ENCODE measurements at regions not wholly inside any gene's neighbourhood (a gene's known extent, or its start where the extent isn't known, plus 50 kb on each side); places are given as distances from the start of the nearest gene placed in this dataset.

- H3K4me3 ChIP-seq (ENCODE audit: extremely low read depth in 1 of 4, insufficient read depth in 2 of 4, low read depth in 3 of 4, low read length in 4 of 4), result no peak overlapping the region
- H4K8ac ChIP-seq (ENCODE audit: extremely low read depth, insufficient read depth, low read length), result peak overlapping the region; percentile 51; the same call in 1 of the 2 replicates
- no peak overlapping the region for H3K23ac ChIP-seq (ENCODE audit: insufficient read length)
- no peaks in the 10 kb centered on the region for H3K23me2 ChIP-seq (ENCODE audit: low read depth, low read length)
- H2AK5ac ChIP-seq (ENCODE audit: low read depth, low read length), result peak overlapping the region; percentile 4; the same call in 1 of the 2 replicates
- H2BK20ac ChIP-seq (ENCODE audit: low read length), result no peak overlapping the region
- peaks cover 0 to 9% (median 5%) of the 10 kb centered on the region in 4 experiments; a peak in 5 of 7 replicates for H3K4me1 ChIP-seq (replicated peaks in 1 of 4; ENCODE audit: control insufficient read depth in 3 of 4, insufficient read depth in 4 of 4, low read length in 3 of 4)
- H3K36me3 ChIP-seq (ENCODE audit: control insufficient read depth in 2 of 4, insufficient read depth in 4 of 4, low read length in 3 of 4), result no peaks in the 10 kb centered on the region
- H3K27me3 ChIP-seq (replicated peaks in 1 of 4; ENCODE audit: control insufficient read depth in 3 of 4, extremely low read depth in 1 of 4, insufficient read depth in 3 of 4, low read length in 3 of 4), result no peaks in the 10 kb centered on the region
- no peaks in the 10 kb centered on the region for H3K9me3 ChIP-seq (ENCODE audit: insufficient read depth in 2 of 2, low read depth in 1 of 2, low read length in 1 of 2)
- no peak overlapping the region for H2AFZ ChIP-seq (ENCODE audit: low read length)
- no peak for FAIRE-seq
- H3K4me2 ChIP-seq (ENCODE audit: insufficient read depth in 1 of 2, low read depth in 2 of 2, low read length in 2 of 2), result no peak overlapping the region
- no peak overlapping the region for H2BK5ac ChIP-seq (ENCODE audit: low read depth, low read length)
- H3K56ac ChIP-seq (replicated peaks; ENCODE audit: insufficient read length, low read depth, low read length), result no peak overlapping the region
- H3K14ac ChIP-seq (ENCODE audit: insufficient read length), result no peak overlapping the region
- H3K79me2 ChIP-seq (ENCODE audit: control insufficient read depth in 1 of 2, insufficient read depth in 2 of 2, low read length in 2 of 2), result no peaks in the 10 kb centered on the region
- no peak overlapping the region for H3K18ac ChIP-seq (ENCODE audit: extremely low read depth, low read length)
- WGBS, 2 experiments (ENCODE audit: extremely low coverage in 1 of 2, insufficient coverage in 1 of 2, insufficient read length in 1 of 2, insufficient replicate concordance in 2 of 2, low coverage in 1 of 2, low lambda C conversion rate in 2 of 2, missing lambda C conversion rate in 1 of 2), result 85% methylated on average over 7 of the region's 8 CpGs; no CpG with 5 or more reads in 1 of the 2 experiments
- no peaks in the 10 kb centered on the region for H3K79me1 ChIP-seq (ENCODE audit: low read depth, low read length)
- no peak overlapping the region for H4K5ac ChIP-seq (ENCODE audit: insufficient read length, low read depth, low read length)
- no peak overlapping the region for H3K4ac ChIP-seq (replicated peaks; ENCODE audit: insufficient read length, low read depth, low read length)
- POLR2A ChIA-PET (ENCODE audit: partially characterized antibody), result interaction anchor here (1.1 kb wide), 1 partner anchor 24 kb away, joined by 3 read pairs; no protein-coding TSS in a partner anchor
- H2BK12ac ChIP-seq (ENCODE audit: low read depth, low read length), result 0 out of 2 replicates have a peak overlapping the region, but pooled peaks have one; percentile 27
- H2BK15ac ChIP-seq (ENCODE audit: low read length), result 0 out of 2 replicates have a peak overlapping the region, but pooled peaks have one; percentile 1
- CTCF ChIA-PET (ENCODE audit: partially characterized antibody), result interaction anchor here (0.8 to 3.5 kb wide), 4 partner anchors 16 to 291 kb away, joined by 3 to 27 read pairs (median 3); no protein-coding TSS in a partner anchor
- peaks cover 0 to 2% of the 10 kb centered on the region in 2 experiments for H4K20me1 ChIP-seq (replicated peaks in 1 of 2; ENCODE audit: control insufficient read depth in 1 of 2, insufficient read depth in 2 of 2, low read length in 2 of 2)
- no peak overlapping the region for H2BK120ac ChIP-seq (replicated peaks; ENCODE audit: low read depth, low read length)
- TF ChIP-seq SP4 (IDR thresholded peaks at IDR 0.05; ENCODE audit: low read length) (no peak), KDM1A (IDR thresholded peaks at IDR 0.05; ENCODE audit: borderline replicate concordance, low read length) (peak; percentile 63; the same call in 1 of the 2 replicates)
- no peak overlapping the region for H4K91ac ChIP-seq (replicated peaks; ENCODE audit: insufficient read length, low read length)
- no peak overlapping the region for H3K9ac ChIP-seq (replicated peaks in 1 of 4; ENCODE audit: extremely low read depth in 1 of 4, low read depth in 3 of 4, low read length in 3 of 4)
- peak in 1 of 2 experiments; percentile 35 for DNase-seq (ENCODE audit: low read depth in 1 of 2, low spot score in 2 of 2)
- no peak overlapping the region for H3K27ac ChIP-seq (ENCODE audit: low read depth, low read length)
Measured at GRCh38 chr15:66879531-66880368, 177.7 kb downstream of the SMAD6 start.
